PC-3 (cell line): ENCODE measurements at regions not wholly inside any gene's neighbourhood (a gene's known extent, or its start where the extent isn't known, plus 50 kb on each side); places are given as distances from the start of the nearest gene placed in this dataset.

ENCODE experiments used
- ATAC-seq: fragments of 200-7000 bp; cut with Tn5 transposase; 2 replicates; pipeline ENCODE4 v1.9.1; 2020; ENCODE audit warnings: mild to moderate bottlenecking, moderate library complexity
- BruUV-seq: library from RNA; stranded (reverse); fragments of 400-500 nt; replicated peaks from 2 replicates; lab custom pipeline; 2021; lab: Mats Ljungman, UMichigan
- CTCF ChIA-PET: fragments of 300-600 bp; sonication (Branson Sonifier 250); formaldehyde crosslinking; loops from one replicate; lab custom pipeline; 2022; ENCODE audit warnings: antibody characterized with exemption; lab: Charles Lee
- POLR2A ChIA-PET: fragments of 300-600 bp; sonication (Branson Sonifier 250); formaldehyde crosslinking; loops from one replicate; lab custom pipeline; 2022; ENCODE audit warnings: antibody characterized with exemption; ENCODE audit not compliant: unreplicated experiment; lab: Charles Lee
- DNase-seq: peaks from one replicate; pipeline ENCODE4 v3.0.0-alpha.2; 2015
- H2AFZ ChIP-seq: fragments of 300-600 bp; sonication (generic); 2 replicates; pipeline ENCODE4 v1.6.0; 2016; ENCODE audit warnings: antibody characterized with exemption, low read length
- H3F3A ChIP-seq: fragments of 300-600 bp; sonication (generic); one replicate; pipeline ENCODE4 v1.6.0; 2017; ENCODE audit warnings: antibody characterized with exemption, low read length, control low read depth, mild to moderate bottlenecking; ENCODE audit not compliant: unreplicated experiment
- H3K27ac ChIP-seq: fragments of 300-600 bp; sonication (generic); 2 replicates; pipeline ENCODE4 v1.5.1; 2016; ENCODE audit warnings: mild to moderate bottlenecking, low read length
- H3K27me3 ChIP-seq: fragments of 300-600 bp; sonication (generic); 2 replicates; pipeline ENCODE4 v1.6.1; 2016; ENCODE audit warnings: low read length, mixed read lengths
- H3K36me3 ChIP-seq: fragments of 300-600 bp; sonication (generic); 2 replicates; pipeline ENCODE4 v1.6.1; 2016; ENCODE audit warnings: low read depth, mixed run types, low read length, mixed read lengths
- H3K4me1 ChIP-seq: fragments of 300-600 bp; sonication (generic); 2 replicates; pipeline ENCODE4 v1.5.1; 2016; ENCODE audit warnings: low read length; ENCODE audit not compliant: insufficient read depth
- H3K4me2 ChIP-seq: fragments of 300-600 bp; sonication (generic); 2 replicates; pipeline ENCODE4 v1.6.0; 2016; ENCODE audit warnings: low read length
- H3K4me3 ChIP-seq: fragments of 300-600 bp; sonication (generic); 2 replicates; pipeline ENCODE4 v1.5.1; 2016; ENCODE audit warnings: mild to moderate bottlenecking, low read length, mixed read lengths
- H3K79me2 ChIP-seq: fragments of 300-600 bp; sonication (generic); 2 replicates; pipeline ENCODE4 v1.6.1; 2017; ENCODE audit warnings: low read length, mixed read lengths
- H3K9ac ChIP-seq: fragments of 300-600 bp; sonication (generic); 2 replicates; pipeline ENCODE4 v1.6.0; 2016; ENCODE audit warnings: mild to moderate bottlenecking, low read length
- H3K9me2 ChIP-seq: fragments of 300-600 bp; sonication (generic); replicated peaks from 2 replicates; pipeline ENCODE4 v1.6.1; 2016; ENCODE audit warnings: mixed run types, low read length, mixed read lengths
- H3K9me3 ChIP-seq: fragments of 300-600 bp; sonication (generic); 2 replicates; pipeline ENCODE4 v1.6.1; 2016; ENCODE audit warnings: low read length, mixed read lengths
- H4K20me1 ChIP-seq: fragments of 300-600 bp; sonication (generic); 2 replicates; pipeline ENCODE4 v1.6.1; 2016; ENCODE audit warnings: low read length, mixed read lengths
- CTCF ChIP-seq: fragments of 300-600 bp; sonication (generic); conservative IDR thresholded peaks from 2 replicates; pipeline ENCODE4 v1.5.1; 2017; ENCODE audit warnings: antibody characterized with exemption, low read depth, mild to moderate bottlenecking, low read length
- EZH2 ChIP-seq: fragments of 300-600 bp; sonication (generic); IDR thresholded peaks from one replicate; pipeline ENCODE4 v1.6.1; 2017; ENCODE audit warnings: antibody characterized with exemption, mild to moderate bottlenecking, low read length; ENCODE audit not compliant: unreplicated experiment
- EZH2phosphoT487 ChIP-seq: fragments of 300-600 bp; sonication (generic); IDR thresholded peaks from 2 replicates; pipeline ENCODE4 v1.6.1; 2018; ENCODE audit warnings: mild to moderate bottlenecking, antibody characterized with exemption, low read length, borderline replicate concordance
- intact Hi-C: fragments of 100-400 bp; cut with micrococcal nuclease; formaldehyde crosslinking; loops from 2 replicates; pipeline ENCODE4 v1.9.0; 2023

GRCh38 chr2:166545473-166545872, 51.4 kb upstream of the SCN7A start:
- H4K20me1 ChIP-seq, result no peaks in the 10 kb centered on the region
- intact Hi-C loops, result no loop called here
- H3K4me1 ChIP-seq, result no peaks in the 10 kb centered on the region
- H3K27me3 ChIP-seq, result no peaks in the 10 kb centered on the region
- H3F3A ChIP-seq, result no peaks in the 10 kb centered on the region
- no peak overlapping the region for H2AFZ ChIP-seq
- no peaks in the 10 kb centered on the region for H3K9me3 ChIP-seq
- POLR2A ChIA-PET, result no interaction called here
- H3K79me2 ChIP-seq, result no peaks in the 10 kb centered on the region
- no peak for TF ChIP-seq EZH2phosphoT487
- TF ChIP-seq EZH2, result no peak
- no peak for TF ChIP-seq CTCF
- H3K27ac ChIP-seq, result no peak overlapping the region
- no peaks in the 10 kb centered on the region for H3K36me3 ChIP-seq
- BruUV-seq, result no TSS peak
- H3K4me2 ChIP-seq, result no peak overlapping the region
- no peak for DNase-seq
- ATAC-seq, result no peak
- no peaks in the 10 kb centered on the region for H3K9me2 ChIP-seq
- CTCF ChIA-PET, result no interaction called here
- no peak overlapping the region for H3K9ac ChIP-seq
- no peak overlapping the region for H3K4me3 ChIP-seq
